WTC11 (cell line): ENCODE measurements at regions not wholly inside any gene's neighbourhood (a gene's known extent, or its start where the extent isn't known, plus 50 kb on each side); places are given as distances from the start of the nearest gene placed in this dataset.

Source experiments
- ATAC-seq: fragments of 200-7000 bp; cut with Tn5 transposase; 2 replicates; pipeline ENCODE4 v1.10.0; 2021; ENCODE audit warnings: mild to moderate bottlenecking, moderate library complexity
- CTCF ChIA-PET: fragments of 300-600 bp; sonication (Branson Sonifier 250); formaldehyde crosslinking; loops from one replicate; lab custom pipeline; 2021; ENCODE audit warnings: antibody characterized with exemption; lab: Charles Lee
- POLR2A ChIA-PET: fragments of 350-600 bp; sonication (Branson Sonifier 250); formaldehyde crosslinking; loops from one replicate; lab custom pipeline; 2021; ENCODE audit warnings: antibody characterized with exemption; lab: Charles Lee
- DNase-seq: peaks from one replicate; pipeline ENCODE4 v3.0.0; 2021; ENCODE audit warnings: low spot score
- H3K27ac Mint-ChIP-seq: 2 replicates; pipeline ENCODE4 v1.8.0; 2021; ENCODE audit warnings: mixed read lengths
- H3K27me3 Mint-ChIP-seq: 2 replicates; pipeline ENCODE4 v1.8.0; 2021; ENCODE audit warnings: low read depth, mild to moderate bottlenecking, moderate library complexity, mixed read lengths
- H3K36me3 Mint-ChIP-seq: 2 replicates; pipeline ENCODE4 v1.8.0; 2021; ENCODE audit warnings: mixed read lengths
- H3K4me1 Mint-ChIP-seq: 2 replicates; pipeline ENCODE4 v1.8.0; 2022; ENCODE audit warnings: mixed read lengths
- H3K4me3 Mint-ChIP-seq: 2 replicates; pipeline ENCODE4 v1.8.0; 2021; ENCODE audit warnings: mild to moderate bottlenecking, moderate library complexity, mixed read lengths
- H3K9me3 Mint-ChIP-seq: 2 replicates; pipeline ENCODE4 v1.8.0; 2021; ENCODE audit warnings: mixed read lengths
- AR ChIP-seq: fragments of 250-450 bp; sonication (Bioruptor Pico); IDR thresholded peaks from 2 replicates; pipeline ENCODE4 v1.9.0; 2021; ENCODE audit warnings: mild to moderate bottlenecking
- E2F5 ChIP-seq: sonication (generic); formaldehyde crosslinking; IDR thresholded peaks from 2 replicates; pipeline ENCODE4 v1.8.1; 2022; ENCODE audit warnings: mild to moderate bottlenecking, moderate library complexity, missing genetic modification reagents
- ETV6 ChIP-seq: sonication (generic); formaldehyde crosslinking; IDR thresholded peaks from 2 replicates; pipeline ENCODE4 v1.8.1; 2022; ENCODE audit warnings: mild to moderate bottlenecking, missing genetic modification reagents
- GABPB1 ChIP-seq: sonication (generic); formaldehyde crosslinking; IDR thresholded peaks from 2 replicates; pipeline ENCODE4 v1.8.1; 2023; ENCODE audit warnings: mild to moderate bottlenecking, missing genetic modification reagents
- IRF2 ChIP-seq: sonication (generic); formaldehyde crosslinking; IDR thresholded peaks from 2 replicates; pipeline ENCODE4 v1.8.0; 2022; ENCODE audit warnings: low read depth, missing genetic modification reagents, borderline replicate concordance
- MXD4 ChIP-seq: fragments of 250-450 bp; sonication (Bioruptor Pico); IDR thresholded peaks from 2 replicates; pipeline ENCODE4 v1.8.0; 2021; ENCODE audit warnings: mild to moderate bottlenecking, moderate library complexity, borderline replicate concordance
- NFYB ChIP-seq: sonication (generic); formaldehyde crosslinking; conservative IDR thresholded peaks from 2 replicates; pipeline ENCODE4 v1.8.0; 2022; ENCODE audit warnings: low read depth, missing genetic modification reagents
- RORB ChIP-seq: fragments of 250-450 bp; sonication (Bioruptor Pico); IDR thresholded peaks from 2 replicates; pipeline ENCODE4 v1.9.0; 2021; ENCODE audit warnings: mild to moderate bottlenecking
- SMAD3 ChIP-seq: sonication (generic); formaldehyde crosslinking; IDR thresholded peaks from 2 replicates; pipeline ENCODE4 v1.8.0; 2022; ENCODE audit warnings: missing genetic modification reagents, mild to moderate bottlenecking, borderline replicate concordance
- STAT6 ChIP-seq: sonication (generic); formaldehyde crosslinking; conservative IDR thresholded peaks from 2 replicates; pipeline ENCODE4 v1.8.1; 2023; ENCODE audit warnings: mild to moderate bottlenecking, low read depth, missing genetic modification reagents, moderate library complexity
- ZNF232 ChIP-seq: sonication (generic); formaldehyde crosslinking; IDR thresholded peaks from 2 replicates; pipeline ENCODE4 v1.8.0; 2022; ENCODE audit warnings: mild to moderate bottlenecking, missing genetic modification reagents
- ZNF512 ChIP-seq: sonication (generic); formaldehyde crosslinking; IDR thresholded peaks from 2 replicates; pipeline ENCODE4 v1.8.1; 2022; ENCODE audit warnings: missing genetic modification reagents, borderline replicate concordance

- no peak for TF ChIP-seq ETV6 (CRISPR knock-in tag)
- no peak for TF ChIP-seq ZNF232 (CRISPR knock-in tag)
- TF ChIP-seq NFYB (CRISPR knock-in tag), result no peak
Measured at GRCh38 chr21:38959692-38960061, 153.9 kb downstream of the ETS2 start (continued).

- no peak for ATAC-seq
- CTCF ChIA-PET, result no interaction called here
Measured at GRCh38 chr21:38958940-38959691, 153.4 kb downstream of the ETS2 start.

GRCh38 chr21:38958323-38958705, 152.6 kb downstream of the ETS2 start:
- Mint-ChIP-seq H3K9me3 (peaks cover 16% of the 10 kb centered on the region), H3K4me1 (peaks cover 5% of the 10 kb centered on the region), H3K27me3 (no peaks in the 10 kb centered on the region; the same call in 1 of the 2 replicates), H3K4me3 (no peak overlapping the region), H3K27ac (no peak overlapping the region), H3K36me3 (peaks cover 15% of the 10 kb centered on the region)
- ChIA-PET POLR2A (no interaction called here), CTCF (interaction anchor here (2.5 kb wide), 1 partner anchor 179 kb away, joined by 6 read pairs; no protein-coding TSS in a partner anchor)
- ATAC-seq, result no peak
- no peak for TF ChIP-seq ZNF232 (CRISPR knock-in tag)
- TF ChIP-seq RORB, result no peak
- no peak for TF ChIP-seq MXD4 (CRISPR knock-in tag)
- TF ChIP-seq IRF2 (CRISPR knock-in tag), result no peak
- no peak for TF ChIP-seq E2F5 (CRISPR knock-in tag)
- TF ChIP-seq STAT6 (CRISPR knock-in tag), result no peak
- TF ChIP-seq AR (CRISPR knock-in tag), result no peak
- no peak for TF ChIP-seq ZNF512 (CRISPR knock-in tag)
- TF ChIP-seq SMAD3 (CRISPR knock-in tag), result no peak
- no peak for DNase-seq

More at GRCh38 chr21:38958940-38959691, 153.4 kb downstream of the ETS2 start:
- peaks cover 16% of the 10 kb centered on the region for H3K9me3 Mint-ChIP-seq
- peaks cover 15% of the 10 kb centered on the region for H3K36me3 Mint-ChIP-seq
- TF ChIP-seq GABPB1 (peak; percentile 33), IRF2 (CRISPR knock-in tag) (no peak)
- DNase-seq, result no peak
- H3K4me1 Mint-ChIP-seq, result peaks cover 5% of the 10 kb centered on the region
- H3K27ac Mint-ChIP-seq, result no peak overlapping the region
- no peak overlapping the region for H3K4me3 Mint-ChIP-seq
- H3K27me3 Mint-ChIP-seq, result no peaks in the 10 kb centered on the region; the same call in 1 of the 2 replicates
- POLR2A ChIA-PET, result no interaction called here
